Tibial nerve (tissue), 4 donors: ENCODE measurements at regions not wholly inside any gene's neighbourhood (a gene's known extent, or its start where the extent isn't known, plus 50 kb on each side); places are given as distances from the start of the nearest gene placed in this dataset.

ENCODE experiments used
- EP300 ChIP-seq, 2 donors: sonication (generic); formaldehyde crosslinking; IDR thresholded peaks; one replicate each; pipeline ENCODE4 v1.6.1; 2017; ENCODE audit warnings: antibody characterized with exemption in 2 of 2, mild to moderate bottlenecking in 1 of 2
- TF ChIP-seq, protein P1 (sequence below), 5 experiments: fragments of 200-600 bp in 3 of 5; fragments of 450-650 bp in 2 of 5; sonication (generic) in 3 of 5; IDR thresholded peaks; one replicate each; pipeline ENCODE4 v1.5.1; 2016 to 2019; ENCODE audit warnings: antibody characterized with exemption in 5 of 5, mild to moderate bottlenecking in 3 of 5, moderate library complexity in 2 of 5

DNA sequence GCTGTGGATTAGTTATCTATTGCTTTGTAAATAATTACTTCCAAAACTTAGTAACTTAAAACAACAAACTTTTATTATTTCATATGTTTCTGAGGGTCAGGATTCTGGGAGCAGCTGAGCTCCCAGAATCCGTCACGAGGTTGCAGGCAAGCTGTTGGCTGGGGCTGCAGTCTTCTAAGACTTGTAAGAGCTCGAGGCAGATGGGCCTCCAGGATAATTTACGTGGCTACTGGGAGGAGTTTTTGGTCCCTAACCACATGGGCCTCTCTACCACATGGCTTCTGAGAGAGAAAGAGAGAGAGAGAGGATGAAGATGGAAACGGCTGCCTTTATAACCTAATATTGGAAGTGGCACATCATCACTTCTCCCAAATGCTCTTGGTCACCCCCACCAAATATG is 64.9 kb upstream of the SULF2 start:
- TF ChIP-seq, protein P1, sequence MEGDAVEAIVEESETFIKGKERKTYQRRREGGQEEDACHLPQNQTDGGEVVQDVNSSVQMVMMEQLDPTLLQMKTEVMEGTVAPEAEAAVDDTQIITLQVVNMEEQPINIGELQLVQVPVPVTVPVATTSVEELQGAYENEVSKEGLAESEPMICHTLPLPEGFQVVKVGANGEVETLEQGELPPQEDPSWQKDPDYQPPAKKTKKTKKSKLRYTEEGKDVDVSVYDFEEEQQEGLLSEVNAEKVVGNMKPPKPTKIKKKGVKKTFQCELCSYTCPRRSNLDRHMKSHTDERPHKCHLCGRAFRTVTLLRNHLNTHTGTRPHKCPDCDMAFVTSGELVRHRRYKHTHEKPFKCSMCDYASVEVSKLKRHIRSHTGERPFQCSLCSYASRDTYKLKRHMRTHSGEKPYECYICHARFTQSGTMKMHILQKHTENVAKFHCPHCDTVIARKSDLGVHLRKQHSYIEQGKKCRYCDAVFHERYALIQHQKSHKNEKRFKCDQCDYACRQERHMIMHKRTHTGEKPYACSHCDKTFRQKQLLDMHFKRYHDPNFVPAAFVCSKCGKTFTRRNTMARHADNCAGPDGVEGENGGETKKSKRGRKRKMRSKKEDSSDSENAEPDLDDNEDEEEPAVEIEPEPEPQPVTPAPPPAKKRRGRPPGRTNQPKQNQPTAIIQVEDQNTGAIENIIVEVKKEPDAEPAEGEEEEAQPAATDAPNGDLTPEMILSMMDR (IDR thresholded peaks at IDR 0.05) = no peak
- no peak for TF ChIP-seq EP300 (IDR thresholded peaks at IDR 0.05)
